DOHH2 (cell line): ENCODE measurements at regions not wholly inside any gene's neighbourhood (a gene's known extent, or its start where the extent isn't known, plus 50 kb on each side); places are given as distances from the start of the nearest gene placed in this dataset.

Experiments
- EZH2phosphoT487 ChIP-seq: fragments of 200-600 bp; sonication (generic); IDR thresholded peaks from 2 replicates; pipeline ENCODE4 v1.6.1; 2017; ENCODE audit warnings: borderline replicate concordance, mild to moderate bottlenecking, antibody characterized with exemption, low read length, moderate library complexity, mixed read lengths
- TF ChIP-seq, protein P1 (sequence below): fragments of 200-600 bp; sonication (generic); IDR thresholded peaks from one replicate; pipeline ENCODE4 v1.5.1; 2014; ENCODE audit warnings: antibody characterized with exemption, mild to moderate bottlenecking, low read depth, low read length; ENCODE audit not compliant: poor library complexity, severe bottlenecking

DNA sequence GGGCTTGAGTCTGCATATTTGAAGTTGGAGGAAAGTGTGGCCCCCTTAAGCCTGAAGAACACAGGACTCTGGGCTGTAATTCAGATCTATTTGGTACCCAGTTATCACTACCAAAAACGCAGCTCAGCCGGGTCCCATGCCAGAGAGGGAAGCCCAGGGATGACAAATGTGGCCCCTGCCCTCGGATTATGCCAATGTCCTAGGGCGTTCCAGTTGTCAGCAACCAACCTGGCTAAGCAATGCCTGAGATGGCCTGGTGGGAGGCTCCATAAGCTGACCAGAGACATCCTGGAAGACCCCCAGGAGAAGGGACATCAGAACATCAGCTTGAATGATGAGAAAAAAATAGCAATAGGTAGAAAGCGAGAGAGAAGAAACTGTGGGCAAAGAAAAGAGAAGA is 79.6 kb upstream of the UQCRFS1 start:
- TF ChIP-seq, protein P1, sequence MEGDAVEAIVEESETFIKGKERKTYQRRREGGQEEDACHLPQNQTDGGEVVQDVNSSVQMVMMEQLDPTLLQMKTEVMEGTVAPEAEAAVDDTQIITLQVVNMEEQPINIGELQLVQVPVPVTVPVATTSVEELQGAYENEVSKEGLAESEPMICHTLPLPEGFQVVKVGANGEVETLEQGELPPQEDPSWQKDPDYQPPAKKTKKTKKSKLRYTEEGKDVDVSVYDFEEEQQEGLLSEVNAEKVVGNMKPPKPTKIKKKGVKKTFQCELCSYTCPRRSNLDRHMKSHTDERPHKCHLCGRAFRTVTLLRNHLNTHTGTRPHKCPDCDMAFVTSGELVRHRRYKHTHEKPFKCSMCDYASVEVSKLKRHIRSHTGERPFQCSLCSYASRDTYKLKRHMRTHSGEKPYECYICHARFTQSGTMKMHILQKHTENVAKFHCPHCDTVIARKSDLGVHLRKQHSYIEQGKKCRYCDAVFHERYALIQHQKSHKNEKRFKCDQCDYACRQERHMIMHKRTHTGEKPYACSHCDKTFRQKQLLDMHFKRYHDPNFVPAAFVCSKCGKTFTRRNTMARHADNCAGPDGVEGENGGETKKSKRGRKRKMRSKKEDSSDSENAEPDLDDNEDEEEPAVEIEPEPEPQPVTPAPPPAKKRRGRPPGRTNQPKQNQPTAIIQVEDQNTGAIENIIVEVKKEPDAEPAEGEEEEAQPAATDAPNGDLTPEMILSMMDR: no peak
- no peak for TF ChIP-seq EZH2phosphoT487
